ENCODE measurements at regions not wholly inside any gene's neighbourhood (a gene's known extent, or its start where the extent isn't known, plus 50 kb on each side); places are given as distances from the start of the nearest gene placed in this dataset.

GRCh38 chr7:97466071-97466470 lies 265.8 kb upstream of the TAC1 start:
- no peak for TF ChIP-seq CTCF (IDR thresholded peaks at IDR 0.05; ENCODE audit: low read length)
- no peak for TF ChIP-seq EZH2 (IDR thresholded peaks at IDR 0.05; ENCODE audit: borderline replicate concordance, low read length)

All from OCI-LY1 (cell line).